22Rv1 (cell line): ENCODE measurements at regions not wholly inside any gene's neighbourhood (a gene's known extent, or its start where the extent isn't known, plus 50 kb on each side); places are given as distances from the start of the nearest gene placed in this dataset.

Experiments used
- CTCF ChIP-seq: fragments of 450-650 bp; IDR thresholded peaks from 2 replicates; pipeline ENCODE4 v1.5.1; 2017; ENCODE audit warnings: mild to moderate bottlenecking
- ZFX ChIP-seq: fragments of 450-650 bp; IDR thresholded peaks from 2 replicates; pipeline ENCODE4 v1.6.1; 2017; ENCODE audit warnings: antibody characterized with exemption, borderline replicate concordance

- TF ChIP-seq CTCF (no peak), ZFX (no peak)
Measured at GRCh38 chr21:35520302-35520701, 471.2 kb upstream of the RUNX1 start.
